ENCODE measurements at regions not wholly inside any gene's neighbourhood (a gene's known extent, or its start where the extent isn't known, plus 50 kb on each side); places are given as distances from the start of the nearest gene placed in this dataset.

GRCh38 chr3:162468791-162469190, 972.2 kb downstream of the OTOL1 start:
- Histone ChIP-seq H3K36me3 (ENCODE audit: insufficient read depth) (no peaks in the 10 kb centered on the region), H3K4me3 (ENCODE audit: low read depth, low read length) (no peak overlapping the region), H3K4me1 (ENCODE audit: insufficient read depth) (no peaks in the 10 kb centered on the region), H3K27ac (ENCODE audit: low read depth) (no peak overlapping the region)
- WGBS, result 94% methylated on average over 2 of the region's 2 CpGs
- DNase-seq (ENCODE audit: extremely low spot score), result no peak

GRCh38 chr3:162487138-162487537, 990.5 kb downstream of the OTOL1 start:
- Histone ChIP-seq H3K36me3 (ENCODE audit: insufficient read depth) (no peaks in the 10 kb centered on the region), H3K4me3 (ENCODE audit: low read depth, low read length) (no peak overlapping the region), H3K27ac (ENCODE audit: low read depth) (no peak overlapping the region), H3K4me1 (ENCODE audit: insufficient read depth) (no peaks in the 10 kb centered on the region)
- WGBS, result 97% methylated on average over 1 of the region's 1 CpG
- DNase-seq (ENCODE audit: extremely low spot score), result no peak

- 96% methylated on average over 2 of the region's 2 CpGs for WGBS
- no peaks in the 10 kb centered on the region for H3K4me1 ChIP-seq (ENCODE audit: insufficient read depth)
- no peak overlapping the region for H3K27ac ChIP-seq (ENCODE audit: low read depth)
- no peak overlapping the region for H3K4me3 ChIP-seq (ENCODE audit: low read depth, low read length)
- no peak for DNase-seq (ENCODE audit: extremely low spot score)
- H3K36me3 ChIP-seq (ENCODE audit: insufficient read depth), result no peaks in the 10 kb centered on the region
Measured at GRCh38 chr3:162489853-162490252, 993.2 kb downstream of the OTOL1 start.

- H3K36me3 ChIP-seq (ENCODE audit: insufficient read depth), result no peaks in the 10 kb centered on the region
- no peak overlapping the region for H3K4me3 ChIP-seq (ENCODE audit: low read depth, low read length)
- no peak for DNase-seq (ENCODE audit: extremely low spot score)
- no peak overlapping the region for H3K27ac ChIP-seq (ENCODE audit: low read depth)
- no peaks in the 10 kb centered on the region for H3K4me1 ChIP-seq (ENCODE audit: insufficient read depth)
- WGBS, result 23% methylated on average over 1 of the region's 1 CpG
Measured at GRCh38 chr3:162491952-162492351, 995.3 kb downstream of the OTOL1 start.

GRCh38 chr3:162492446-162493081, 996.0 kb downstream of the OTOL1 start:
- Histone ChIP-seq H3K36me3 (ENCODE audit: insufficient read depth) (no peaks in the 10 kb centered on the region), H3K4me1 (ENCODE audit: insufficient read depth) (no peaks in the 10 kb centered on the region), H3K27ac (ENCODE audit: low read depth) (no peak overlapping the region), H3K4me3 (ENCODE audit: low read depth, low read length) (no peak overlapping the region)
- no peak for DNase-seq (ENCODE audit: extremely low spot score)
- whole genome bisulfite sequencing, result 55% methylated on average over 4 of the region's 4 CpGs

GRCh38 chr3:162498626-162499025, 1002.0 kb downstream of the OTOL1 start:
- DNase-seq (ENCODE audit: extremely low spot score), result no peak
- Histone ChIP-seq H3K27ac (ENCODE audit: low read depth) (no peak overlapping the region), H3K36me3 (ENCODE audit: insufficient read depth) (no peaks in the 10 kb centered on the region), H3K4me3 (ENCODE audit: low read depth, low read length) (no peak overlapping the region), H3K4me1 (ENCODE audit: insufficient read depth) (no peaks in the 10 kb centered on the region)
- 68% methylated on average over 2 of the region's 2 CpGs for WGBS

- WGBS, result 90% methylated on average over 1 of the region's 1 CpG
- Histone ChIP-seq H3K4me1 (ENCODE audit: insufficient read depth) (no peaks in the 10 kb centered on the region), H3K27ac (ENCODE audit: low read depth) (no peak overlapping the region), H3K4me3 (ENCODE audit: low read depth, low read length) (no peak overlapping the region), H3K36me3 (ENCODE audit: insufficient read depth) (no peaks in the 10 kb centered on the region)
- no peak for DNase-seq (ENCODE audit: extremely low spot score)
Measured at GRCh38 chr3:162507397-162507796, 1010.8 kb downstream of the OTOL1 start.

GRCh38 chr3:162512488-162512887, 1015.9 kb downstream of the OTOL1 start:
- 73% methylated on average over 2 of the region's 2 CpGs for WGBS
- Histone ChIP-seq H3K27ac (ENCODE audit: low read depth) (no peak overlapping the region), H3K4me1 (ENCODE audit: insufficient read depth) (no peaks in the 10 kb centered on the region), H3K36me3 (ENCODE audit: insufficient read depth) (no peaks in the 10 kb centered on the region), H3K4me3 (ENCODE audit: low read depth, low read length) (no peak overlapping the region)
- no peak for DNase-seq (ENCODE audit: extremely low spot score)

- H3K27ac ChIP-seq (ENCODE audit: low read depth), result no peak overlapping the region
Measured at GRCh38 chr3:162517110-162517509, 1020.5 kb downstream of the OTOL1 start.

GRCh38 chr3:162521669-162522068, 1025.1 kb downstream of the OTOL1 start:
- H3K4me1 ChIP-seq (ENCODE audit: insufficient read depth), result no peaks in the 10 kb centered on the region
- DNase-seq (ENCODE audit: extremely low spot score), result no peak
- WGBS, result 99% methylated on average over 2 of the region's 2 CpGs
- no peak overlapping the region for H3K27ac ChIP-seq (ENCODE audit: low read depth)
- H3K36me3 ChIP-seq (ENCODE audit: insufficient read depth), result no peaks in the 10 kb centered on the region
- no peak overlapping the region for H3K4me3 ChIP-seq (ENCODE audit: low read depth, low read length)

More at GRCh38 chr3:162517110-162517509, 1020.5 kb downstream of the OTOL1 start:
- H3K36me3 ChIP-seq (ENCODE audit: insufficient read depth), result no peaks in the 10 kb centered on the region
- no peaks in the 10 kb centered on the region for H3K4me1 ChIP-seq (ENCODE audit: insufficient read depth)
- no peak for DNase-seq (ENCODE audit: extremely low spot score)
- no peak overlapping the region for H3K4me3 ChIP-seq (ENCODE audit: low read depth, low read length)

GRCh38 chr3:162525066-162525742, 1028.6 kb downstream of the OTOL1 start:
- Histone ChIP-seq H3K36me3 (ENCODE audit: insufficient read depth) (no peaks in the 10 kb centered on the region), H3K27ac (ENCODE audit: low read depth) (no peak overlapping the region), H3K4me1 (ENCODE audit: insufficient read depth) (no peaks in the 10 kb centered on the region), H3K4me3 (ENCODE audit: low read depth, low read length) (no peak overlapping the region)
- 20% methylated on average over 2 of the region's 2 CpGs for WGBS
- no peak for DNase-seq (ENCODE audit: extremely low spot score)

GRCh38 chr3:162525771-162526170, 1029.2 kb downstream of the OTOL1 start:
- Histone ChIP-seq H3K27ac (ENCODE audit: low read depth) (no peak overlapping the region), H3K36me3 (ENCODE audit: insufficient read depth) (no peaks in the 10 kb centered on the region), H3K4me1 (ENCODE audit: insufficient read depth) (no peaks in the 10 kb centered on the region), H3K4me3 (ENCODE audit: low read depth, low read length) (no peak overlapping the region)
- DNase-seq (ENCODE audit: extremely low spot score), result no peak
- 74% methylated on average over 4 of the region's 4 CpGs for WGBS

GRCh38 chr3:162534431-162534830, 1037.8 kb downstream of the OTOL1 start:
- 57% methylated on average over 2 of the region's 2 CpGs for WGBS

GRCh38 chr3:162538491-162538890, 1041.9 kb downstream of the OTOL1 start:
- 67% methylated on average over 2 of the region's 2 CpGs for WGBS
- H3K27ac ChIP-seq (ENCODE audit: low read depth), result no peak overlapping the region
- no peak overlapping the region for H3K4me3 ChIP-seq (ENCODE audit: low read depth, low read length)
- H3K4me1 ChIP-seq (ENCODE audit: insufficient read depth), result no peaks in the 10 kb centered on the region
- no peaks in the 10 kb centered on the region for H3K36me3 ChIP-seq (ENCODE audit: insufficient read depth)
- DNase-seq (ENCODE audit: extremely low spot score), result no peak

More at GRCh38 chr3:162534431-162534830, 1037.8 kb downstream of the OTOL1 start:
- no peak for DNase-seq (ENCODE audit: extremely low spot score)
- H3K27ac ChIP-seq (ENCODE audit: low read depth), result no peak overlapping the region
- H3K4me3 ChIP-seq (ENCODE audit: low read depth, low read length), result no peak overlapping the region
- H3K4me1 ChIP-seq (ENCODE audit: insufficient read depth), result no peaks in the 10 kb centered on the region
- H3K36me3 ChIP-seq (ENCODE audit: insufficient read depth), result no peaks in the 10 kb centered on the region
